Effector memory CD8-positive, alpha-beta T cell (primary cell): ENCODE measurements at regions not wholly inside any gene's neighbourhood (a gene's known extent, or its start where the extent isn't known, plus 50 kb on each side); places are given as distances from the start of the nearest gene placed in this dataset.

ENCODE experiments used
- ATAC-seq: fragments of 150-1000 bp; cut with Tn5 transposase; replicated peaks from 2 replicates; pipeline ENCODE4 v1.10.0; 2021; ENCODE audit warnings: mild to moderate bottlenecking, moderate library complexity
- DNase-seq, 3 experiments: peaks; one replicate each; pipeline ENCODE4 v3.0.0; 2021
- H3K27ac Mint-ChIP-seq, 2 donors: one replicate each; pipeline ENCODE4 v1.8.0; 2022; ENCODE audit warnings: mild to moderate bottlenecking in 2 of 2, mixed read lengths in 2 of 2, moderate library complexity in 2 of 2
- H3K27me3 Mint-ChIP-seq, 2 donors: one replicate each; pipeline ENCODE4 v1.8.0; 2022; ENCODE audit warnings: mixed read lengths in 2 of 2
- H3K36me3 Mint-ChIP-seq: one replicate; pipeline ENCODE4 v1.8.0; 2022; ENCODE audit warnings: mild to moderate bottlenecking, moderate library complexity, mixed read lengths; ENCODE audit not compliant: insufficient read depth
- H3K4me1 Mint-ChIP-seq, 2 donors: one replicate each; pipeline ENCODE4 v1.8.0; 2022; ENCODE audit warnings: low read depth in 2 of 2, mixed read lengths in 2 of 2
- H3K4me3 Mint-ChIP-seq, 2 donors: one replicate each; pipeline ENCODE4 v1.8.0; 2022; ENCODE audit warnings: mild to moderate bottlenecking in 2 of 2, mixed read lengths in 2 of 2, moderate library complexity in 2 of 2
- H3K9me3 Mint-ChIP-seq, 2 donors: one replicate each; pipeline ENCODE4 v1.8.0; 2022; ENCODE audit warnings: mixed read lengths in 2 of 2

GRCh38 chr12:17371491-17372215 lies 718.3 kb downstream of the RERGL start:
- Mint-ChIP-seq H3K9me3 (peaks cover 7 to 13% of the 10 kb centered on the region in 2 donors), H3K4me1 (no peaks in the 10 kb centered on the region), H3K27me3 (no peaks in the 10 kb centered on the region), H3K36me3 (no peaks in the 10 kb centered on the region), H3K4me3 (no peak overlapping the region), H3K27ac (no peak overlapping the region)
- ATAC-seq (no peak), DNase-seq (no peak)

GRCh38 chr12:17370621-17371020 lies 719.4 kb downstream of the RERGL start:
- DNase-seq (no peak), ATAC-seq (no peak)
- peaks cover 10 to 19% of the 10 kb centered on the region in 2 donors for H3K9me3 Mint-ChIP-seq
- no peak overlapping the region for H3K27ac Mint-ChIP-seq
- H3K4me3 Mint-ChIP-seq, result no peak overlapping the region
- no peaks in the 10 kb centered on the region for H3K36me3 Mint-ChIP-seq
- H3K27me3 Mint-ChIP-seq, result no peaks in the 10 kb centered on the region
- H3K4me1 Mint-ChIP-seq, result no peaks in the 10 kb centered on the region

GRCh38 chr12:17369556-17369955 lies 720.4 kb downstream of the RERGL start:
- H3K36me3 Mint-ChIP-seq, result no peaks in the 10 kb centered on the region
- peaks cover 10 to 19% of the 10 kb centered on the region in 2 donors for H3K9me3 Mint-ChIP-seq
- DNase-seq, result no peak
- ATAC-seq, result no peak
- no peaks in the 10 kb centered on the region for H3K4me1 Mint-ChIP-seq
- H3K27ac Mint-ChIP-seq, result no peak overlapping the region
- H3K4me3 Mint-ChIP-seq, result no peak overlapping the region
- H3K27me3 Mint-ChIP-seq, result no peaks in the 10 kb centered on the region

- no peak overlapping the region for H3K4me3 Mint-ChIP-seq
- H3K27ac Mint-ChIP-seq, result no peak overlapping the region
- no peaks in the 10 kb centered on the region for H3K4me1 Mint-ChIP-seq
- DNase-seq (no peak), ATAC-seq (no peak)
- no peaks in the 10 kb centered on the region for H3K36me3 Mint-ChIP-seq
- H3K9me3 Mint-ChIP-seq, result peaks cover 7 to 13% of the 10 kb centered on the region in 2 donors
- no peaks in the 10 kb centered on the region for H3K27me3 Mint-ChIP-seq
Measured at GRCh38 chr12:17361224-17361623, 728.8 kb downstream of the RERGL start.

- Mint-ChIP-seq H3K4me3 (no peak overlapping the region), H3K9me3 (peaks cover 1 to 8% of the 10 kb centered on the region in 2 donors), H3K4me1 (no peaks in the 10 kb centered on the region), H3K27ac (no peak overlapping the region), H3K27me3 (no peaks in the 10 kb centered on the region), H3K36me3 (no peaks in the 10 kb centered on the region)
- ATAC-seq, result no peak
- no peak for DNase-seq
Measured at GRCh38 chr12:17358835-17359234, 731.2 kb downstream of the RERGL start.

GRCh38 chr12:17357396-17357795 lies 732.6 kb downstream of the RERGL start:
- DNase-seq (no peak), ATAC-seq (no peak)
- no peak overlapping the region for H3K4me3 Mint-ChIP-seq
- H3K9me3 Mint-ChIP-seq, result peaks cover 0 to 11% of the 10 kb centered on the region in 2 donors
- H3K36me3 Mint-ChIP-seq, result no peaks in the 10 kb centered on the region
- H3K27ac Mint-ChIP-seq, result no peak overlapping the region
- no peaks in the 10 kb centered on the region for H3K4me1 Mint-ChIP-seq
- no peaks in the 10 kb centered on the region for H3K27me3 Mint-ChIP-seq

- Mint-ChIP-seq H3K36me3 (no peaks in the 10 kb centered on the region), H3K27me3 (no peaks in the 10 kb centered on the region), H3K4me3 (no peak overlapping the region), H3K9me3 (peaks cover 8 to 11% of the 10 kb centered on the region in 2 donors), H3K27ac (no peak overlapping the region), H3K4me1 (no peaks in the 10 kb centered on the region)
- ATAC-seq (no peak), DNase-seq (no peak)
Measured at GRCh38 chr12:17352164-17352563, 737.8 kb downstream of the RERGL start.

GRCh38 chr12:17348311-17348710 lies 741.7 kb downstream of the RERGL start:
- Mint-ChIP-seq H3K9me3 (peaks cover 8 to 18% of the 10 kb centered on the region in 2 donors), H3K27ac (no peak overlapping the region), H3K4me1 (no peaks in the 10 kb centered on the region), H3K4me3 (no peak overlapping the region), H3K27me3 (no peaks in the 10 kb centered on the region), H3K36me3 (no peaks in the 10 kb centered on the region)
- ATAC-seq, result no peak
- no peak for DNase-seq

- DNase-seq (no peak), ATAC-seq (no peak)
- Mint-ChIP-seq H3K27ac (no peak overlapping the region), H3K9me3 (peaks cover 8 to 15% of the 10 kb centered on the region in 2 donors), H3K4me1 (no peaks in the 10 kb centered on the region), H3K27me3 (no peaks in the 10 kb centered on the region), H3K36me3 (no peaks in the 10 kb centered on the region), H3K4me3 (no peak overlapping the region)
Measured at GRCh38 chr12:17344649-17345048, 738.7 kb upstream of the LMO3 start.

GRCh38 chr12:17342381-17342961 lies 736.5 kb upstream of the LMO3 start:
- DNase-seq (no peak), ATAC-seq (no peak)
- Mint-ChIP-seq H3K36me3 (no peaks in the 10 kb centered on the region), H3K4me3 (no peak overlapping the region), H3K4me1 (no peaks in the 10 kb centered on the region), H3K27ac (peak overlapping the region in 1 of 2 donors; percentile 22), H3K9me3 (peaks cover 2 to 14% of the 10 kb centered on the region in 2 donors), H3K27me3 (no peaks in the 10 kb centered on the region)

- ATAC-seq (no peak), DNase-seq (no peak)
- Mint-ChIP-seq H3K36me3 (no peaks in the 10 kb centered on the region), H3K4me1 (no peaks in the 10 kb centered on the region), H3K27me3 (no peaks in the 10 kb centered on the region), H3K4me3 (no peak overlapping the region), H3K27ac (no peak overlapping the region), H3K9me3 (peaks cover 7 to 8% of the 10 kb centered on the region in 2 donors)
Measured at GRCh38 chr12:17335487-17335886, 729.5 kb upstream of the LMO3 start.

GRCh38 chr12:17334784-17335183 lies 728.8 kb upstream of the LMO3 start:
- no peak for DNase-seq
- no peak for ATAC-seq
- Mint-ChIP-seq H3K27me3 (no peaks in the 10 kb centered on the region), H3K9me3 (peaks cover 7 to 8% of the 10 kb centered on the region in 2 donors), H3K27ac (no peak overlapping the region), H3K4me1 (no peaks in the 10 kb centered on the region), H3K36me3 (no peaks in the 10 kb centered on the region), H3K4me3 (no peak overlapping the region)

GRCh38 chr12:17333287-17333686 lies 727.3 kb upstream of the LMO3 start:
- H3K36me3 Mint-ChIP-seq, result no peaks in the 10 kb centered on the region
- ATAC-seq (no peak), DNase-seq (no peak)
- H3K27me3 Mint-ChIP-seq, result no peaks in the 10 kb centered on the region
- H3K27ac Mint-ChIP-seq, result no peak overlapping the region
- H3K4me3 Mint-ChIP-seq, result no peak overlapping the region
- no peaks in the 10 kb centered on the region for H3K4me1 Mint-ChIP-seq
- H3K9me3 Mint-ChIP-seq, result peaks cover 7% of the 10 kb centered on the region in 2 donors

GRCh38 chr12:17326649-17327048 lies 720.7 kb upstream of the LMO3 start:
- no peaks in the 10 kb centered on the region for H3K36me3 Mint-ChIP-seq

More at GRCh38 chr12:17326649-17327048, 720.7 kb upstream of the LMO3 start:
- H3K27me3 Mint-ChIP-seq, result no peaks in the 10 kb centered on the region
- H3K4me1 Mint-ChIP-seq, result no peaks in the 10 kb centered on the region
- H3K9me3 Mint-ChIP-seq, result peaks cover 0 to 5% of the 10 kb centered on the region in 2 donors
- DNase-seq, result no peak
- no peak overlapping the region for H3K4me3 Mint-ChIP-seq
- ATAC-seq, result no peak
- no peak overlapping the region for H3K27ac Mint-ChIP-seq
